HL-60 (cell line): ENCODE measurements at regions not wholly inside any gene's neighbourhood (a gene's known extent, or its start where the extent isn't known, plus 50 kb on each side); places are given as distances from the start of the nearest gene placed in this dataset.

ENCODE experiments used
- DNase-seq, 2 experiments: peaks; one replicate each; pipeline ENCODE4 v3.0.0-alpha.2; 2010 to 2020; ENCODE audit warnings: low read depth in 1 of 2, low spot score in 1 of 2
- H3K27ac ChIP-seq: fragments of 250-450 bp; sonication (Bioruptor Pico); replicated peaks from 2 replicates; pipeline ENCODE4 v1.5.1; 2020; ENCODE audit warnings: mild to moderate bottlenecking, moderate library complexity
- H3K27me3 ChIP-seq: fragments of 250-450 bp; sonication (Bioruptor Pico); 2 replicates; pipeline ENCODE4 v1.5.1; 2021; ENCODE audit warnings: mild to moderate bottlenecking, moderate library complexity; ENCODE audit not compliant: insufficient read depth, poor library complexity, severe bottlenecking
- H3K4me3 ChIP-seq: replicated peaks from 2 replicates; pipeline ENCODE4 v1.5.1; 2011; ENCODE audit warnings: mild to moderate bottlenecking, control low read depth, low read length; ENCODE audit not compliant: insufficient read depth
- CTCF ChIP-seq: IDR thresholded peaks from one replicate; pipeline ENCODE4 v1.5.1; 2011; ENCODE audit warnings: low read length, control low read depth, inconsistent platforms; ENCODE audit not compliant: insufficient read depth
- GABPA ChIP-seq: IDR thresholded peaks from 2 replicates; pipeline ENCODE4 v1.6.1; 2012; ENCODE audit warnings: low read depth
- POLR2AphosphoS5 ChIP-seq: IDR thresholded peaks from 2 replicates; pipeline ENCODE4 v1.6.1; 2012; ENCODE audit warnings: low read depth
- REST ChIP-seq: IDR thresholded peaks from 2 replicates; pipeline ENCODE4 v1.6.1; 2012; ENCODE audit warnings: low read depth; ENCODE audit not compliant: insufficient replicate concordance
- SPI1 ChIP-seq: IDR thresholded peaks from 2 replicates; pipeline ENCODE4 v1.6.1; 2012; ENCODE audit warnings: low read depth, mild to moderate bottlenecking, borderline replicate concordance

DNA sequence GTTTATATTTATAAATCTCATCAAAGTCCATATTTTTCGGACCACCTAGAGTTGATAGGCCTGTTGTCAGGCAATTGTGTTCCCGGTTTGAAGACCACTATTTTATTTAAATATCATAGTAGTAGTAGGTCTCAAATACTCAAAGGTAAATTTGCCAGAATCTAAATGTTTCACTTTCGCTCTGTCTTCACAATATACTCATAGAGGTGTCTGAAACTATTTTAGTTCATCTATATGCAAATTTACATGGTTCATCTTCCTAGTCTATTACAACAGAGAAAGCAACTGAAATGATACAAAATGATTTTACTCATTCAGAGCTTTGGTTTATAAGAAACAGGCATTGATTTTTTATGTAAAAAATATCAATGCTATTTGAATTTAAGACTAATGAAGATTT is 1897.5 kb downstream of the EFNA5 start:
- Histone ChIP-seq H3K27ac (no peak overlapping the region), H3K27me3 (no peaks in the 10 kb centered on the region), H3K4me3 (no peak overlapping the region)
- no peak for TF ChIP-seq SPI1
- TF ChIP-seq GABPA = no peak
- no peak for TF ChIP-seq CTCF
- DNase-seq = no peak

- H3K4me3 ChIP-seq = no peak overlapping the region
- no peak for DNase-seq
- no peaks in the 10 kb centered on the region for H3K27me3 ChIP-seq
- no peak for TF ChIP-seq CTCF
- TF ChIP-seq POLR2AphosphoS5 = no peak
- no peak for TF ChIP-seq REST
- no peak for TF ChIP-seq SPI1
- no peak for TF ChIP-seq GABPA
- no peak overlapping the region for H3K27ac ChIP-seq
Observed at GRCh38 chr5:105767267-105767666, 1903.5 kb downstream of the EFNA5 start.

GRCh38 chr5:105762728-105763127 is 1908.0 kb downstream of the EFNA5 start:
- H3K4me3 ChIP-seq = no peak overlapping the region
- H3K27ac ChIP-seq = no peak overlapping the region
- no peak for DNase-seq
- TF ChIP-seq SPI1 = no peak
- no peak for TF ChIP-seq POLR2AphosphoS5
- no peak for TF ChIP-seq REST
- TF ChIP-seq GABPA = no peak
- no peak for TF ChIP-seq CTCF
- no peaks in the 10 kb centered on the region for H3K27me3 ChIP-seq

DNA sequence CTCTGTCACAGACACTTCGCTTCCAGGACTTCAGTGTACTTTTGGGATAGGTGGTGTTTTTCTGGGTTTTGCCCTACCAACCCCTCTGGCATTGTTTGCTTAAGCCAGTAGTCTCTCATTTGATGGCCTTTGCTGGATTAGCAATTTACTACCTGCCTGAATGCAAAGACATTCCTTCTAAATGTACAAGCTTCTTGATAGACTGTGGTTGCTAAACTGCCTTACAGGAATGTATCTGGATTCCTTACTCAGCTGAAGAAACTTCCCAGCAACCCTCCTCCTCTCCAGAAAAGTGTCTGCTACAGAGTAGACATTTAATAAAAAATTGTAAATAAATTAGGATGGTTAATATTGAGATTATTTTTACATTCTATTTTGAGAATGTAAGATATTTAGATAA is 1916.7 kb downstream of the EFNA5 start:
- Histone ChIP-seq H3K27me3 (no peaks in the 10 kb centered on the region), H3K27ac (no peak overlapping the region), H3K4me3 (no peak overlapping the region)
- DNase-seq = no peak
- no peak for TF ChIP-seq POLR2AphosphoS5
- TF ChIP-seq REST = no peak
- TF ChIP-seq CTCF = no peak
- no peak for TF ChIP-seq GABPA
- TF ChIP-seq SPI1 = no peak
